ENCODE measurements at regions not wholly inside any gene's neighbourhood (a gene's known extent, or its start where the extent isn't known, plus 50 kb on each side); places are given as distances from the start of the nearest gene placed in this dataset.
A peak's percentile ranks its signal among the peaks of the same experiment; 100 is the strongest.

DNA sequence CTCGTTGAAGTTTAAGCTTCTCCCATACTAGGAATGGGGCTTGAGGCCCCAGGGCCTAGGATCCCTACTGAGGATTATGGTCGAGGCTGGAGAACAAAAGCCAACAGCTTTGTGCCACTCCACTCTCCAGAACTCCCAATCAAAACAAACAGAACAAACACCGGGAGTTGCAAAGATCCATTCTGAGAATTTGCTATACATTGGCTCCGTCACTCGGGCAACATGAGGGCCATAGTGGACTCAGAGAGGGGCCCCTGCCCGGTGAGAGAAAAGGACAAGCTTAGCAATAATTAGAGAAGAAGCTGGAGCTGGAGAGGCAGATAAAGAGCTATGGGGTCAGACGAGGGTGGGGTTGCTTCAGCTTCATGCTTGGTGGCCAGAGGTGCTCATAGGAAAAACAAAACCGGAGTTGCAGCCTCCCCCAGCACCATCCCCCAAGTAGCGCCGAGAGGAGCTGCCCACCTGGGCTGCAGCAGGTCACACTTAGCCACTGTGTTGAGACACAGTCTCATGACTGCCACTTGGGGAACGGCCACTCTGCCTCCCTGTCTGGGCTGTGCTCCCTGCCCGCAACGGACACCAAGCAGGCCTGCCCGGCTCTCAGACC is 142.3 kb upstream of the HAAO start:
- H3K27me3 ChIP-seq: no peaks in the 10 kb centered on the region
- H3K36me3 ChIP-seq: no peaks in the 10 kb centered on the region
- 0 out of 2 replicates have a peak overlapping the region, but pooled peaks have one; percentile 1 for H3K9ac ChIP-seq
- H3K4me2 ChIP-seq: peak overlapping the region; percentile 81
- H3K9me3 ChIP-seq: no peaks in the 10 kb centered on the region
- H3K27ac ChIP-seq: peak overlapping the region; percentile 73
- peaks cover 76% of the 10 kb centered on the region for H3K4me1 ChIP-seq
- no peak for TF ChIP-seq Cebpa-rat (IDR thresholded peaks at IDR 0.05)
- no peaks in the 10 kb centered on the region for H4K20me1 ChIP-seq
- H3K4me3 ChIP-seq: no peak overlapping the region

- peaks cover 85% of the 10 kb centered on the region for H3K4me1 ChIP-seq
- H3K36me3 ChIP-seq: no peaks in the 10 kb centered on the region
- no peak for TF ChIP-seq Cebpa-rat (IDR thresholded peaks at IDR 0.05)
- no peak overlapping the region for H3K4me3 ChIP-seq
- peak overlapping the region; percentile 73 for H3K27ac ChIP-seq
- no peaks in the 10 kb centered on the region for H4K20me1 ChIP-seq
- no peaks in the 10 kb centered on the region for H3K9me3 ChIP-seq
- H3K9ac ChIP-seq: no peak overlapping the region
- H3K27me3 ChIP-seq: no peaks in the 10 kb centered on the region
- H3K4me2 ChIP-seq: peak overlapping the region; percentile 81
Measured at GRCh38 chr2:42933824-42934254, 141.5 kb upstream of the HAAO start.

DNA sequence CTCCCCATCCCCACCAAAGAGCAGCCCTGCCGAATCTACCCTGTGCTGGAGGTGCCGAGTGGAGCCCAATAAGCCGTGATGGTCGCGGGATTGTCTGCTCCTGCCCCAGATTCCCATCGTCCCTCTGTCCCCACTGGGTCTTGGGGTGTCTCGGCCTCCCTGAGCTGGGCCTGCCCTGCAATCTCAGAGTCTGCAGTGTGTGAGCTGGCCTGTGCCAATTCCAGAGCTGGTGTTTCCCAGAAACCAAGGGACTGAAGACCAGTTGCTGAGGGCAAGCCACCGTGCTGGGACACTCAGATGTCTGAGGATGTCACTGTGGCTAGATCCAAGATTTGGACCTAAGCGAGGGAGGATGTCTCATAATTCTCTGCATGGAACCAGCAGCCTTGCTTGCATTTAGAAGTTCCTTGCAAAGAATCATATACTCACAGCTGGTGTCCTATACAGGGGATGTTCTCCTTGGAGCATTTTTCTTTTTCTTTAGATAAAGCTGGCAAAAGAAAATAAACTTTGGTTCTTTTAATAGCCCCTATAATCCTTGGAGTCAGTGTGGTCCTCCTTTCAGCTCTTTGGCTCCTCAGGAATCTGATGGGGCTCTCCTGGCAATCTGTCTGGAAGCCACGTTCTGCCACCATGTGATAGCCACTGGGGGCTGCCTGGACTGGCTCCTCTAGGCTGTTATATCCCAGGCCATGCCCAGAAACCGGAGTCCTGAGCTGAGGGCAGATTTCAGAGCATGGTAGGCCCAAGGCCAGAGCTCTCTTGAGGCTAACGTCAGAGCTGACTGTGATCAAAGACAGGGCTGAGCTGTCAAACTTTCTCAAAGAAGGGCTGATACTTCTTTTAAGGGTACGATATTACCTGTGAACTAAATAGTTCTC is 140.1 kb upstream of the HAAO start:
- peaks cover 98% of the 10 kb centered on the region for H3K4me1 ChIP-seq
- H3K4me2 ChIP-seq: peak overlapping the region; percentile 81
- no peaks in the 10 kb centered on the region for H4K20me1 ChIP-seq
- no peaks in the 10 kb centered on the region for H3K9me3 ChIP-seq
- H3K4me3 ChIP-seq: no peak overlapping the region
- TF ChIP-seq Cebpa-rat (IDR thresholded peaks at IDR 0.05): no peak
- H3K36me3 ChIP-seq: no peaks in the 10 kb centered on the region
- no peaks in the 10 kb centered on the region for H3K27me3 ChIP-seq
- H3K27ac ChIP-seq: peak overlapping the region; percentile 60
- H3K9ac ChIP-seq: no peak overlapping the region

- 0 out of 2 replicates have a peak overlapping the region, but pooled peaks have one; percentile 5 for H3K9ac ChIP-seq
- H4K20me1 ChIP-seq: no peaks in the 10 kb centered on the region
- no peak overlapping the region for H3K4me3 ChIP-seq
- no peaks in the 10 kb centered on the region for H3K36me3 ChIP-seq
- TF ChIP-seq Cebpa-rat (IDR thresholded peaks at IDR 0.05): no peak
- H3K27ac ChIP-seq: peak overlapping the region; percentile 60
- no peaks in the 10 kb centered on the region for H3K27me3 ChIP-seq
- no peaks in the 10 kb centered on the region for H3K9me3 ChIP-seq
- H3K4me1 ChIP-seq: peaks cover 98% of the 10 kb centered on the region
- H3K4me2 ChIP-seq: peak overlapping the region; percentile 81
Measured at GRCh38 chr2:42931818-42932195, 139.4 kb upstream of the HAAO start.

GRCh38 chr2:42931146-42931817 is 138.9 kb upstream of the HAAO start:
- no peaks in the 10 kb centered on the region for H3K9me3 ChIP-seq
- H3K36me3 ChIP-seq: no peaks in the 10 kb centered on the region
- no peaks in the 10 kb centered on the region for H4K20me1 ChIP-seq
- H3K27ac ChIP-seq: peak overlapping the region; percentile 60
- 0 out of 2 replicates have a peak overlapping the region, but pooled peaks have one; percentile 5 for H3K9ac ChIP-seq
- peak overlapping the region; percentile 81 for H3K4me2 ChIP-seq
- no peak overlapping the region for H3K4me3 ChIP-seq
- peaks cover 98% of the 10 kb centered on the region for H3K4me1 ChIP-seq
- TF ChIP-seq Cebpa-rat (IDR thresholded peaks at IDR 0.05): no peak
- no peaks in the 10 kb centered on the region for H3K27me3 ChIP-seq

DNA sequence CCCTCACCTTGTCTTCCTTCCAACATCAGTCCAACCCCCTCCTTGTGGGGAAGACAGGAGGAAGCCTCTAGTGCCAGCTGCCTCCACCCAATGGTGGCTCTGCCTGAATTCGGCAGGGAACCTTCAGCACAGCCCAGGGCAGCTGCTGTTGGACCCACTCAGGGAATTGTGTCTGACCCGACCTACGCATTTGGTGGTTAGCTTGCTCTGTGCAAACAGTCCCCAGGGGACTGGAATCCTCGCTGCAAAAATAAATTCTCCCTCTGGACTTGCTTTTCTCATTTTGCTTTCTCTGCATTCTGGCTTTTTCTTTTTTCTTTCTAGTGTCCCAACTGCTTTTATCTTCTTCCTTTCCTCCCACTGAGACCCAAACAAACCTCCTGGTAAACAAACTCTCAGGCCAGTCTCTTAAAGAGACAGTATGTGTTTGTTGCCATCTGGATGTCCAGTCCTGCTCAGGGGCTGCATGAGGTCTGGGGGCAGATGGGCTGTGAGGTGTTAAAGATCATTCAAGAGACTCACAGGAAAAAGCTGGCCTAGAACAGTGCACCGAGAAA is 137.7 kb upstream of the HAAO start:
- Histone ChIP-seq H3K4me2 (peak overlapping the region; percentile 81), H4K20me1 (no peaks in the 10 kb centered on the region), H3K4me1 (peaks cover 100% of the 10 kb centered on the region), H3K9ac (peak overlapping the region; percentile 62), H3K9me3 (no peaks in the 10 kb centered on the region), H3K4me3 (no peak overlapping the region), H3K27me3 (no peaks in the 10 kb centered on the region), H3K27ac (peak overlapping the region; percentile 89), H3K36me3 (no peaks in the 10 kb centered on the region)
- no peak for TF ChIP-seq Cebpa-rat (IDR thresholded peaks at IDR 0.05)

GRCh38 chr2:42929546-42930024 is 137.2 kb upstream of the HAAO start:
- H3K9ac ChIP-seq: peak overlapping the region; percentile 62

GRCh38 chr2:42928692-42929545 is 136.5 kb upstream of the HAAO start:
- Histone ChIP-seq H3K4me2 (peak overlapping the region; percentile 81), H3K27me3 (no peaks in the 10 kb centered on the region), H3K9ac (peak overlapping the region; percentile 62; the same call in 1 of the 2 replicates), H3K4me1 (peaks cover 100% of the 10 kb centered on the region), H3K36me3 (no peaks in the 10 kb centered on the region), H3K27ac (peak overlapping the region; percentile 89), H3K9me3 (no peaks in the 10 kb centered on the region), H3K4me3 (no peak overlapping the region), H4K20me1 (no peaks in the 10 kb centered on the region)
- TF ChIP-seq Cebpa-rat (IDR thresholded peaks at IDR 0.05): no peak

More at GRCh38 chr2:42929546-42930024, 137.2 kb upstream of the HAAO start:
- Histone ChIP-seq H3K4me2 (peak overlapping the region; percentile 81), H3K4me1 (peaks cover 100% of the 10 kb centered on the region), H3K4me3 (no peak overlapping the region), H3K27me3 (no peaks in the 10 kb centered on the region), H3K9me3 (no peaks in the 10 kb centered on the region), H3K27ac (peak overlapping the region; percentile 89), H3K36me3 (no peaks in the 10 kb centered on the region), H4K20me1 (no peaks in the 10 kb centered on the region)
- no peak for TF ChIP-seq Cebpa-rat (IDR thresholded peaks at IDR 0.05)

All from BLaER1 (cell line).